Hematopoietic multipotent progenitor cell treated with erythropoietin and hydrocortisone succinate and interleukin-3 and kit ligand, for 8 days (in vitro differentiated cells): ENCODE measurements at regions not wholly inside any gene's neighbourhood (a gene's known extent, or its start where the extent isn't known, plus 50 kb on each side); places are given as distances from the start of the nearest gene placed in this dataset.

Source experiments
- DNase-seq: peaks from one replicate; pipeline ENCODE4 v3.0.0-alpha.2; 2015

DNA sequence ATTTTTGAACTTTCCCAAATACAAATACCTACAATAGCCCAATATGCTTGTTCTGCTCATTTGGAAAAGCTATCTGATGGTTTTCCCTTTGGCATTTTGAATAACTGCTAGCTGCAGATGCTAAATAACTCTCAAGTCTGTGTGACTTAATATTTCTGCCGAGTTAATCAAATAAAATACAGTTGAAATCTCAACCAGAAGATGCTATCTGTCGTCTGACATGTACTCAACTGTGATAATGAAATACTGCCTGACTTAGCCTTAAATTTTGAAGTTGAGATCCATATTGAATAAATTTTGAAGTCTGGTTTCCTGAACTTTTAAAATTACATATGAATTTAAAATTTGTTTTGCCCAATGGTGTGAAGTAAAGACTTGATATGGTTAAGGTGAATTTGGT is 204.4 kb upstream of the MEX3C start:
- no peak for DNase-seq

DNA sequence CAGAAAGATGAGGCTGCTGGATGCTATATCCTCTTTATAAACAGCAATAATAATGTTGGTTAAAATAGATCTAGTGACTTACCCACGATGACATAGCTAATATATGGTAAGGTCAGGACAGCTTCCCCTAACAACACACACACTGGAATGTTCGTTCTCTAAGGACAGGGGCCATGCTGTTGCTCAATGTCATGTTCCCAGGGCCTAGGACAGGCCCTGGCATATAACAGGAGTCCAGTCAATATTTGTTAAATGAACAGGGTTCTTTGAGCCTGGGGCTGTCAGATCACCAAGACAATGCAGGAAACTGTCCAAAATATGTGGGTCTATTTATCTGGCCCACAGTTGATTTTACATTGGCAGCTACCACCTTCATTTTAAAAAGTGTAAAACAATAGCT is 207.1 kb upstream of the MEX3C start:
- DNase-seq: no peak

DNA sequence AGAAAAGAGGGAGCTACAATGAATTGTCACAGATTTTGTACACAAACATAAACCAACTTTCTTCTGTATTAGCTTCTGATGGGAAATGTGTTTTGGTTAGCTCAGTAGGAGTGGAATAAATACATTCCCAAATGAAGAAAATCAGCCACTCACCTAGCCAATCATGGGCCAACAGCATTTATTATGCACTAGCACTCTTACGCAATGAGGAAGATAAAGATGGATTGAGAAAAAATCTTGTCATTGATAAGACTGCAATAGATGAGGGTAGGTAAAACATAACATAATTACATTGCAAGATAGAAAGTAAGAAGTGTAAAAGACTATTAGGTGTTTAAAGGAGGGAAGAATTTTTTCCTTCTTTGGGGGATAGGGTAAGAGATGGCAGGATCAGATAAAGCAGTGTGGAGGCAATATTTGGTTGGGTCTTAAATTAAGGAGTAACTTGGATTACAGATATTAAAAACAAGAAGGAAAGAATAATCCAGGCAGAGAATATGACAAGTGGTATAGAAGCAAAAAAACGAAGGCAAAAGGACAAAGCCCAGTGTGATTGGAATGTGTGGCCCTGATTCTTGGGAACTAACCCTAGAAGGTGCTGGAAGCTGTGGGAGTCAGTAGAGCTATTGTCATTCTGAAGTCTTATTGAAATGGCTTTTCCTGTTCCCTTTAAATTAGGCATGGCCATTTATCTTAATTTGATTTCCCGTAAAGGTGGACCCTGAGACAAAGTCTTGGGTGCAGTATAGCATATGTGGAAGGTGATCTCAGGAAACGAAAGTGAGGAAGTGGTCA is 208.4 kb upstream of the MEX3C start:
- DNase-seq: no peak

DNA sequence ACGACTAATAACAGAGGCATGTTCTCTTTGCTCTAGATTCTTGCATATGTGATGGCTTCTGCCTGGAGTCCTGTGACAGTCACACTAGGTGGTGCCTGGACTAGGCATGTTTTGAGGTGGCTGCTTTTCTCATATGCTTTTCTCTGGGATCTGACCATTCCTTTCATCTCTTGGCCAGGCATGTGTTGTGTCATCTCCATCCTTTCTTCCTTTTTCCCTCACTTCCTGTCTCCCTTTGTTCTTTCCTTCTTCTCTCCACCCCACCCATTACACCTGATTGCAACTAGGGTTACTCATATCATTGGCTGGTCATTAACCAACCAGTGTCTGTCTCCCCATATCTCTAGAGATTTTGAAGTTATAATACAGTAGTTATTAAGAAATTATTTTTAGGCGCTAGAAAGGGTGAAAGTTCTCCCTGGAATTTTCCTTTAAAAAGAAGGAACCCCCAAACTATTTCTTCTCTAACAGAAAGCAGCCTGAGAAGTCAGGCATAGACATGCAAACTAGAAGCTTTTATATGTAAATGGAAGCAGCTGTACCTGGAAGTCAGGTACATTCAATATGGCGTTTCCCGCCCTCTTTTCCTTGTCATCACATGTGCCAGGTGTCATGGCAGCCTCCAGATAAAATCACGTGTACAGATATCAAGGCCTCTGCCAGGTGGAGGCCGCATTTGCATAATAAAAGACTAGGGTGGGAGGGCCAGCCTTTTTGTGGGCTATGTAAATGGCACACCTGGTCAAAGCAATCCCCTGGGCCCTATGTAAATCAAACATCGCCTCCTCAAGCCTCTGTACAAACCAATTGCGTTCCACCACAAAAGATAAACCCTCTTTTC is 220.4 kb upstream of the MEX3C start:
- no peak for DNase-seq

DNA sequence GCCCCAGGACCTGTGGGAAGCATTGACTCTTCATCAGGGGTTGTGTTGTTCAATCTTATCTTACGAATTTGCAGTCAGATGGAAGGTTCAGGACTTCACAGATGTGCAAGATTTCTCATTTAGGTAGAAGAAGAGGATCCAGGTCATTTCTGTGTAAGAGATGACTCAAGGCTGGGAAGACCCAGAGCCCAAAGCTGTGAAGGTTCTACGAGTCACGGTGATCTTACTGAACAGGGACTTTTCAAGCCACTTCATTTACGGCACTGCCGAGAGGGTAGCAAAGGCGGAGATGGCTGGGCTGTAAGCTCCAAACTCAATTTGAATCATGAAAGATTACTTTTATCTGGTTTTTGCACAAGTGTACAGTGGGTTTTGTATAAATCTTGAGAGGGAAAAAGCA is 228.0 kb upstream of the MEX3C start:
- no peak for DNase-seq

DNA sequence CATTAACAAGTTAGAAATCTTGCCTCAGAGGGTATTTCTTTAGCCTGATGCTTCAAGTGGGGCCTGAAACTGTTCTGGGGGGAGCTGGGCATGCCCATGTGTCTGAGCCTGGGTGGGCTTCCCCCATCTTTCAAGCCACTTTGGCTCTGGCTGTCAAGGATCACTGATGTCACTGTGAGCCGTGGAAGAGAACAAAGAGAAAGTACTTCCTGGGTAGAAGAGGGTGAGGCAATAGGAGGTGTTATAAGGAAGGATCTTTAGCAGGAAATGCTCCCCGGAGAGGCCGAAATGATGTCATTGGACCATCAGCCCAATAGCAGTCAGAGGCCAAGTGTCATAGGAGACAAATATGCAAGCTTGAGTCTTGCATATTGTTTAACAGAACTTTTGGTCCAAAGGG is 228.4 kb upstream of the MEX3C start:
- DNase-seq: no peak

DNA sequence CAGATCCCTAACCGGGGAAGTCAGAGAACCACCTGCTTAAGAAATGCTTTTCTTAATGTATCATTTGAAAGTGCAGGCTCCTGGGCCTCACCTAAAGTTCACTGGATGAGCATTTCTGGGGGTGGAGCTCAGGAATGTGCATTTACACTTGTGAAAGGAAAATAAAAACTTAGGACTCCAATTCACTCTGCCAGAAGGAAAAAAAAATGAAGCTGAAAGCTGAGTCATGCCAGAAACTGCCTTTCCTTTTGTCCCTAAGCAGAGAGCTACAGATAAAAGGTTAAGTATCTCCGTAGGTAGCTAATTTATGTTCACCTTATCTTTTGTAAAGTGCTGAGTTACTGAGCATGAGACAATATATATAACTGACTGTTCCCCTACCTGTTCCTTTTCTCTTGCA is 229.5 kb upstream of the MEX3C start:
- no peak for DNase-seq

DNA sequence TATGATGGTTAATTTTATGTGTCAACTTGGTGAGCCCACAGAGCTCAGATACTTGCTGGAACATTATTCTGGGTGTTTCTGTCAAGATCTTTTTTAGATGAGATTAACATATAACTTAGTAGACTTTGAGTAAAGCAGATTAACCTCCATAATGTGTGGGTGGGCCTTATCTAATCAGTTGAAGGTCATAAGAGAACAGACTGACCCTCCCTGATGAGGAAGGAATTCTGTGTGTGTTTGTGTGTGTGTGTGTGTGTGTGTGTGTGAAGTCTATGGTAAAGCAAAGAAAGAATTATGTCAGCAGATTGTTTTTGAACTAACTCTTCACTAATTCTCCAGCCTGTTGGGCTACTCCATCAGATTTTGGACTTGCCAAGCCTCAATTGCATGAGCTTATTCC is 232.2 kb upstream of the MEX3C start:
- DNase-seq: no peak

DNA sequence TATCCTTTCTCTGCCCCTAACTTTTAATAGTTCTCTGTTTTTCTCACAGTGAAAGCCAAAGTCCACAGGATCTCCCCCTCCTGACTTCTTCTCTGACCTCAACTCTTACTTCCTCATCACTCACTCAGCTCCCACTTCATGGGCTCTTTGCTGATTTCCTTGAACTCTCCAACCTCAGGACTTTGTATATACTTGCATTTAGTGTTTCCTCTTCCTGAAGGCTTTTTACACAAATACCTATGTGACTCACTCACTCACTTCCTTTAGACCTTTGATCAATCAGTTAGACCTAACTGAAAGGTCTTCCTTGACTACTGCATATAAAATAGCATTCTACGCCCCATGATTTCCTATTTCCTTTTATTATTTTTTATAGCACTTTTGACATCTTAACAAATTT is 233.1 kb upstream of the MEX3C start:
- DNase-seq: no peak

DNA sequence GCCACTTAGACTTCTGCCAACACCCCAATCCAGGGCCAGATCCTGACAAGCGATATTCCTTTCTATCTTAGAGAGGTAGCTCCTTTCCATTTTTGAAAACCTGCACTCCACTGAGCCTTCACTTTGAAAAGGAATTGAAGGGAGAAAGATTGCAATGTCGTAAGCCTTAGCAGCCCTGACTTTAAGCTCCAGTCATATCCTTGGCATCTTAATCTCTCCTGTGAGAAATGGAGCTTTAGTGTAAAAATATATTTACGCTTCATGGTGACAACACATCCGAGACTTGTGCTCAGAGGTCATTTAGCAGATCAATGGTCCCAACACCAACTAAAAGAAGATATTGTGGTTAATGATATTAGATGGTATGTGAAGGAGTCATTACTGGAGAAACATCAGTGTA is 235.8 kb upstream of the MEX3C start:
- no peak for DNase-seq

DNA sequence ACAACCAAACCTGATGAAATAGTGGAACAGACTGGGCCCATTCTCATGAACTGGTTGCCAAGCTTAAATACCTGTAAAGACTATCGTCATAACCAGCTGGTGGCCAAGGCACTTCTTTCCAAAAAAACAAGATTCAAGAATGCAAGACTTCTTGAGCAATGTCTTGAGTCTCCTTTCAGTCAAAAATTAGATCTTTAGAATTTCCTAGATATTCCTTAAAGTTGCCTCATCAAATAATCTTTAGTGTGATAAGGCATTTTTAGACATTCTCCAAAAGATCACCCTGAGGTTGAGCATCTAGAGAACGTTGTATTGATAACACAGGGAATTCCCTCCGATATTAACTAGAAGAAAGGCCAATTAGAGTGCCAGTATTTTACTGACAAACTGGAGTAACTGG is 236.4 kb upstream of the MEX3C start:
- no peak for DNase-seq

DNA sequence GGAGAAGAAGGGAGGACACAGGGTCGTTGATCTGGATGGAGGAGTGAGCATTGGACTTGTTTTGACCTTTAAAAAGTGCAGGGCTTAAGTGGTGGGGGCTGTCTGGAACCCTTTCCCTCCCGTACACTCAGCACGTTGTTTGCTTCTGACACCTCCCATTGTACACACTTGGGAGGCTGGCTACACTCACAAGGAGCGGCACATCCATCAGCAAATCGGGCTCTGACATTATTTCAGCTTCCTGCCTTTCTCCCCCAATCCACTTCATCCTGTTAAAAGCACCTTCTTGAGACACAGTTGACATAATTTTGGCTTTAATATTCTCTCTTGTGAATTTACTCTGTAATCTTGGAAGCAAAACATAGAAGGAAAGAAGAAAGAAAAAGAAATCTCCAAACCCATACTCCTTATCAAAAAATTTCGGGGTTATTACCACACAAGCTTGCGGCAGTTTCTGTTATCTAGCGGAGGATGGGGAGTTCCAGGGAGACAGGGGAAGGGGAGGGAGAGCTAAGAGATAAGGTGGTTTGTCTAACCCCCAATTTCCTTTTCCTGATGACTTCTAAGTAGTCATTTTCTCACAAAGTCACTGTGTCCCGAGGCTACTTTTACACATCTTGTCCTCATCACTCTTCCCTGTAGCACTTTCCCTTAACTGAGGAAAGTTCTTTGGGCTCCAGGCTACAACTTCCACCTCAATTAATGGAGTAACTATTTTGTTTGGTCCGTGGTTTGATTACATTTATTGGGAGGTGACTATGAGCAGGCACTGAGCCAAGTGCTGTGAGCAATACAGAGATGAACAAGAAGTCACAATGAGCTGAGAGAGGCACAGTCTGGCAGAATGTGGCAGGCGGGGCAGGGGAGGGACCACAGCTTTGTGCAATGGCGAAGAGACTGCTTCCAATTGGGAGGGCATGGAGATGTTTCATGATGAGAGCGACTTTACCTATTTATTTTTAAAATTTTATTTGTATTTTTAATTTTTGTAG is 240.1 kb upstream of the MEX3C start:
- DNase-seq: peak; percentile 28

DNA sequence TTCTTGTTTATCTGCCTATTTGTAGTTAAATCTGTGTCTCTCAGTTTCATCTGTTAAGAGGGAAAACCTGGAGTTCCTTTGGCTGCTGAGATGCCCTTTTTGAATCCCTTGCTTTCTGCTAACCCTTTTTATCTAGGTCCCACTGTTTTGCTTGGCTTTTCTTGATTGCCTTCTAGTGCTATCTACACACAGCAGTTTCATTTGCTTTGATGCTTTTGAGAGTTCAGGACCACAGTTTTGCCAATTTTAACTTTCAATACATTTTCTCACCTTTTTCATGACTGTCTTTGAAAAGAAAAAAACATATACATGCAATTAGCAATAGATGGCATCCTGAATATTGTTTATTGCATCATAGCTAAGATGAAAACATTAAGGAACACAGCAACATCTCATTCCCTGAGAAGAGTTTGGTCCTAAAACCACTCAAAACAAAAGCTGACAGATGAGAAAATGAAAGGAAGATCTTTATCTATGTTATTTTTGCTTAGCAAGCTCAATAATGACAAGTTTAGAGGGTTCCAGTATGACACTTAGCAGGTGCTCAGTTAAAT is 241.4 kb upstream of the MEX3C start:
- no peak for DNase-seq

DNA sequence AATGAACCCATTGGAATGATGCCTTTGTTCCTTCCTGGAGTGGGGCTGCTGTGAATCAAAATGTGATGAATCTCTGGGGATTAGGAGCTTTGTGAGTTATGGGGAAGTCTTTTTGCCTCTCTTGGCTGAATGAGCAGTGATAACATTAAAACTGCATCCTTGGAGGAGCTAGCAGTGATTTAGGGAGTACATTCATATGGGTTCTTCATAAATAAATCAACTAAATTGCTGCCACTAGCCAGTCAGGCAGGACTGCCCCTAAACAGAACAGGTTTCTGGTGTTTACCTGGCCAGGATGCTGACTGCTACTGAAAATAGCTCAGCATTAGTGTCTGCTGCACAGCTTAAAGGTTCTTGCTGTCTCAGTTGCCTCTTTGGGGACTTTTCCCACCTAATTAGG is 244.5 kb upstream of the MEX3C start:
- DNase-seq: no peak

DNA sequence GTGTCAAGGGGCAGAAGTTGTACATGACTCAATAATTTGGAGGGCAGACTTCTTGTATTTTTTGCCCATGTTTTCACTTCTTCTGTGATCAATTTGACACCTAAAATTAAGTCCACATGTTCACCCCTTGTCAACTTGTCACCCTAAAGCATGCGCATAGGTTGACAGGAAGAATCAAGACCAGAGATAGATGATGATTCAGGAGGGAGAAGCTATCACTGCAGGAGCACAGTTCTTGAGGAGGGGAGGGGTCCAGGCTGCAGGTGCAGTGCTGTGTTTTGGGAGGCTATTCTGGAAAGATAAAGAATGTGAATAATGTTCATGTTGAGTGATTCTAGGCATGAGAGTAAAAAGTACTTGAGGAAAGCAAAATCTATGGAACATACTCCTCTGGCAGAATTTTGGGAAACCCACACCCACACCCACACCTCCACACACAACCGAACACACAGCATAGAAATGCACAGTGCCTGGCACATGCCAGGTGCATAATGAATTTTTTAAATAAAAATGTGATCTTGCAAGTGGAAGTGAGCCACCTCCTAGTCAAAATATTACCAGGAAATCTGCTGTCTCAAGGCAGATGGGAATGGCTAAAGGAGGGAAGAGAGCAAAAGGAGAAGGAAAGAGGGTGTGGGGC is 249.2 kb upstream of the MEX3C start:
- DNase-seq: no peak

DNA sequence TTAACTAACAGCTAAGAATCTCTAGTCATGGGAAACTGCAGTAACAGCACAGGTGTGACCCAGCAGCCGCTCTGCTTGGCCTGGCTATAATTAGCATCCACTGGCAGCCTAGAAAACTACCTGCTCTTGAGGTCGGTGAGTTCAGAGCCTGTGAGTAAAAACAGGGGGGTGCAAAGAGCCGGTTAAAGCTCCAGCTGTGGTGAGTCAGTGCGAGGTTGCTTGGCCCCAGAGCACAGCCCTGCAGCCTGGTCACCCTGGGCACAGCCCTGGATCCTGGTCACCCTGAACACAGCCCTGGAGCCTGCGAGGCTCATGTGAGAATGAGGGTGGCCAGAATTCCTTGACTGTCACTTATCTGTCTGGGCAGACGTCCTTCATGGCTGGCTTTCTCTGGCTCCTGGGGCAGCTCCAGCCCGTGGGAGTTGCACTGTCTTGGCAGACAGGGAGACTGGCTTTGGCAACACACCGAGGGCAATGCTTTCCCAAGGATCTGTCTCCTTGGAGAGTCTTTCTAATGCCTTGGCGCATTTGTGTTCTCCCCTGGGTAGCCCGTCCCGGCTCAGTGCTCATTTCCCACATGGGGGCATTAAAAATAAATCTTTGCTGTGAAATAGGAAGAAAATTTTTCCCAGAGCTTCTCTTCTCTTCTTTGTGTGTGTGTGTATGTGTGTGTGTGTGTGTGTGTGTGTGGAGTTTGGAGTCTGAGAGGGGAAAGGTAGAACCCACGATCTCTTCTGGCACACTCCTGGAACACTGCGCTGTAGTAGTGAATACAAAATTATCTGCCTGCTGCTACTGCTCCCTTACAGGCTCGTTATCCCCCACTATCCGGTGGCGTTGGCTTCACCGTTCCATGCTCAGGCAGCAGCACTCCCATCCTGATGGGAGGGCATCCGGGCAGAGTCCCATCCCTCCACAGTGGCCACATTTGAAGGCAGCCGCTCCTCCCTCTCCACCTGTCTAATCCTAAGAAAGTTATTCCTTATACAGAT is 250.2 kb upstream of the MEX3C start:
- DNase-seq: no peak

DNA sequence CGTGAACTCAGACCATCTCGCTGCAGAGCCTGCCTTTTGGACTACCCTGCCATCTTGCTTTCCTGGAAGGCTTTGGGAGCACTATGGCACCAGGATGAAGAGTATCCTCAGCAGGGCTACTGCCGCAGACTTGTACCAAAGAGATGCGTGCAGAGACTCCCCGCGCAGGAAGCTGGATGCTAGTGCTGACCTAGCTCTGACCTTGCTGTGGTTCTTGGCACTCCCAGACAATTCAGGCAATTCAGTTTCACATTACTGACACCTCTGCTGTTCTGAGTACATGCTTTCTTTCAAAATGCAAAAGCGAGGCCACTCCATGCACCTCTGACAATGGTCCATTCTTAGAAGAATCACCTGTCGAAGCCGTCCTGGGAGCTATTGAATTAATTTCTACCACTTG is 251.5 kb upstream of the MEX3C start:
- no peak for DNase-seq

DNA sequence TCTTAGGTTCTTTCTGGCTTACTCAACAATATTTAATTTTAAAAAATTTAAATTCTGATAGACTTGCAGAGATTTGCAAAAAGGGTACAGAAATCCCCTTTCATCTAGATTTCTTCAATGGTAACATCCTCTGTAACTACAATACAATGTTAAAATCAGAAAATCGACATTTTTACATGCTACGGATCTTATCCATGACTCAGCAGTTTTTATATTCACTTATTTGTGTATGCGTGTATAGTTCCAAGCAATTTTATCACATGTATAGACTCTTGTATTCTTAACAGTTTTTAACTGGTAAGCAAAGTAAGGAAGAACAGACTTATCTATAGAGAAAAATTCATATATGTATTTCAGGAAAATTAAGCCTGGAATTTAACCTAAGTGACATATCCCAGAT is 256.1 kb upstream of the MEX3C start:
- no peak for DNase-seq

DNA sequence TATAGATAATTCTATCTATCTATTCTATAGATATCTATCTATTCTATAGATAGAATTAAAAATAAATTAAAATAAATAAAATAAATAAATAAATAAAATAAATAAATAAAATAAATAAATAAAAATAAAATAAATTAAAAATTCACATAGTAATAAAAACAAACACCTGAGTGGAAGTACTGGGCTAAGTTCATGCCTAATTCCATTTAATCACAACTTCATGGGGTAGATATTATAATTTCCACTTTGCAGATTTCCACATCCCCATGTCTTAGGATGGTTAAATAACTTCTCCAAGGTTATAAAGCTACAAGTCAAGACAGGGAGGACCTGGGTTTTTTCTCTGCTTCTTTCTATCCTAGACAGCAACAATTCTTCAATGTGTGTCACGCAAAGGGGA is 261.4 kb upstream of the MEX3C start:
- no peak for DNase-seq

DNA sequence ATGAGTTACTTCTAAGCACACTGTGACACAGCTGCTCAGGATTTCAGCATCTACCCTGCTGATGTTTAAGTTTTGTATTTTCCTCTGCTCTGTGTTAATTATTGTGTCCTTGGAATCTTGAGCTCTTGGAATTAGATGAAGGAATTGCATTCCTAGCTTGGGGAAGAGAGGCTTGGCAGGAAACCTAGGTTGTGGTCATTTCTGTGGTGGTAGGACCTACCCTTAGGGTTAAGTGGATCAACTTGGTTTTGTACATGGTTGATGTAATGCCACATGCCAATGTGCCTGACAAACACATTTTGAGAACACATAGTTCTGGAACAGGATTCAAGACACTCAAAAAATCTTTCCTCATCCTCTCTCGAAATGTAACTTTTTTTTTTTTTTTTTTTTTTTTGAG is 264.5 kb upstream of the MEX3C start:
- DNase-seq: no peak

DNA sequence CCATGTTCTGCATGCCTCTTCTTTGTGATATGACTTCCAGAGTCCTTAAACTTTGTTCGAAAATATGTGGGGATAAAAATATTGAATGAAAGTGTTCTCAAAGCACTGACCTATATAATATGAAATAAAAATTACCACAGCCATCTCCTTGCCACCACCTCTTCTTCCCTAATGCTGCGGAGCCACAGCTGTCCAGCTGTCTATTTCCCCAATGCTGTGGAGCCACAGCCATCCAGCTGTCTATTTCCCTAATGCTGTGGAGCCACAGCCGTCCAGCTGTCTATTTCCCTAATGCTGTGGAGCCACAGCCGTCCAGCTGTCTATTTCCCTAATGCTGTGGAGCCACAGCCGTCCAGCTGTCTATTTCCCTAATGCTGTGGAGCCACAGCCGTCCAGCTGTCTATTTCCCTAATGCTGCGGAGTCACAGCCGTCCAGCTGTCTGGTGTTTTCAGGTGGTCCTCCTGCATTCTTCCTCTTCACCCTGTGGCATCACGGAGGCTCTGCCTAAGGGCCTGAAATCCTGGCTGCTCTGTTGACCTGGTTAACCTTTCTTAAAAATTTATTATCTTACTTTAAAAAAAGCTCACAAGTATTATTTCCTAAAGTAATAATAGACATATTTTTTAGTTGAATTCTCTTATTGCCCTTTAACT is 266.1 kb upstream of the MEX3C start:
- no peak for DNase-seq
